HG02870 (cell line): ENCODE measurements at regions not wholly inside any gene's neighbourhood (a gene's known extent, or its start where the extent isn't known, plus 50 kb on each side); places are given as distances from the start of the nearest gene placed in this dataset.

ENCODE experiments used
- ATAC-seq: cut with Tn5 transposase; IDR thresholded peaks from one replicate; pipeline ENCODE4 v1.9.1; 2021; ENCODE audit warnings: mild to moderate bottlenecking, moderate library complexity; ENCODE audit not compliant: unreplicated experiment

GRCh38 chr3:44185396-44185915, 56.2 kb upstream of the TOPAZ1 start:
- ATAC-seq = no peak

- no peak for ATAC-seq
Measured at GRCh38 chr3:44186111-44186672, 55.5 kb upstream of the TOPAZ1 start.

GRCh38 chr3:44186712-44187111, 55.0 kb upstream of the TOPAZ1 start:
- ATAC-seq = no peak
